Activated T-cell treated with anti-CD3 and anti-CD28 coated beads, Interleukin-2, amount 50 U/mL, for 72 hours (primary cell): ENCODE measurements at regions not wholly inside any gene's neighbourhood (a gene's known extent, or its start where the extent isn't known, plus 50 kb on each side); places are given as distances from the start of the nearest gene placed in this dataset.
"Not testable (repeated sequence)": the region's sequence is repeated elsewhere in the genome, so short reads cannot be mapped to it uniquely, and the experiment has no call there.

Experiments
- ATAC-seq, 2 donors: fragments of 150-1000 bp; cut with Tn5 transposase; replicated peaks in 1 of 2; 2 replicates each; pipeline ENCODE4 v1.10.0; 2021; ENCODE audit warnings: moderate library complexity in 2 of 2, mild to moderate bottlenecking in 1 of 2
- DNase-seq, 2 donors: peaks; one replicate each; pipeline ENCODE4 v3.0.0; 2021 to 2022; ENCODE audit warnings: mixed read lengths in 1 of 2
- H3K27ac Mint-ChIP-seq: one replicate; pipeline ENCODE4 v1.8.0; 2022; ENCODE audit warnings: mild to moderate bottlenecking, moderate library complexity, mixed read lengths
- H3K27me3 Mint-ChIP-seq: one replicate; pipeline ENCODE4 v1.8.0; 2022; ENCODE audit warnings: low read depth, mixed read lengths
- H3K36me3 Mint-ChIP-seq, 2 donors: one replicate each; pipeline ENCODE4 v1.8.0; 2022; ENCODE audit warnings: mixed read lengths in 2 of 2, mild to moderate bottlenecking in 1 of 2; ENCODE audit not compliant: insufficient read depth in 2 of 2
- H3K4me1 Mint-ChIP-seq: one replicate; pipeline ENCODE4 v1.8.0; 2022; ENCODE audit warnings: low read depth, mixed read lengths
- H3K4me3 Mint-ChIP-seq, 2 donors: one replicate each; pipeline ENCODE4 v1.8.0; 2022; ENCODE audit warnings: mild to moderate bottlenecking in 2 of 2, mixed read lengths in 2 of 2, moderate library complexity in 2 of 2
- H3K9me3 Mint-ChIP-seq, 2 donors: one replicate each; pipeline ENCODE4 v1.8.0; 2022; ENCODE audit warnings: mixed read lengths in 2 of 2

- no peak overlapping the region for H3K4me3 Mint-ChIP-seq
- H3K4me1 Mint-ChIP-seq = no peaks in the 10 kb centered on the region
- peaks cover 5% of the 10 kb centered on the region for H3K27me3 Mint-ChIP-seq
- no peak overlapping the region for H3K27ac Mint-ChIP-seq
- H3K9me3 Mint-ChIP-seq = no peaks in the 10 kb centered on the region
- no peak for ATAC-seq
- H3K36me3 Mint-ChIP-seq = no peaks in the 10 kb centered on the region
- no peak for DNase-seq
Observed at GRCh38 chr1:37353871-37354270, 120.5 kb upstream of the ZC3H12A start.

- Mint-ChIP-seq H3K9me3 (no peaks in the 10 kb centered on the region), H3K36me3 (no peaks in the 10 kb centered on the region), H3K27me3 (peaks cover 6% of the 10 kb centered on the region), H3K4me3 (no peak overlapping the region), H3K4me1 (no peaks in the 10 kb centered on the region), H3K27ac (no peak overlapping the region)
- no peak for ATAC-seq
- DNase-seq = no peak
Observed at GRCh38 chr1:37354876-37355650, 119.3 kb upstream of the ZC3H12A start.

GRCh38 chr1:37358992-37359391 lies 115.4 kb upstream of the ZC3H12A start:
- H3K4me3 Mint-ChIP-seq = no peak overlapping the region
- no peak for DNase-seq
- H3K27me3 Mint-ChIP-seq = peaks cover 43% of the 10 kb centered on the region
- ATAC-seq = no peak
- H3K4me1 Mint-ChIP-seq = no peaks in the 10 kb centered on the region
- no peak overlapping the region for H3K27ac Mint-ChIP-seq
- no peaks in the 10 kb centered on the region for H3K9me3 Mint-ChIP-seq
- H3K36me3 Mint-ChIP-seq = no peaks in the 10 kb centered on the region

GRCh38 chr1:37360011-37360410 lies 114.4 kb upstream of the ZC3H12A start:
- no peak overlapping the region for H3K4me3 Mint-ChIP-seq
- H3K36me3 Mint-ChIP-seq = no peaks in the 10 kb centered on the region
- DNase-seq (no peak), ATAC-seq (no peak)
- H3K9me3 Mint-ChIP-seq = no peaks in the 10 kb centered on the region
- H3K27ac Mint-ChIP-seq = no peak overlapping the region
- H3K27me3 Mint-ChIP-seq = peaks cover 50% of the 10 kb centered on the region
- H3K4me1 Mint-ChIP-seq = no peaks in the 10 kb centered on the region

GRCh38 chr1:37362594-37363385 lies 111.6 kb upstream of the ZC3H12A start:
- Mint-ChIP-seq H3K4me1 (no peaks in the 10 kb centered on the region), H3K4me3 (no peak overlapping the region), H3K27me3 (peaks cover 59% of the 10 kb centered on the region), H3K27ac (no peak overlapping the region), H3K9me3 (no peaks in the 10 kb centered on the region), H3K36me3 (peaks cover 0 to 2% of the 10 kb centered on the region in 2 donors)
- ATAC-seq = no peak
- DNase-seq = no peak

- Mint-ChIP-seq H3K27ac (no peak overlapping the region), H3K4me3 (no peak overlapping the region), H3K36me3 (peaks cover 0 to 2% of the 10 kb centered on the region in 2 donors), H3K9me3 (no peaks in the 10 kb centered on the region), H3K27me3 (peaks cover 59% of the 10 kb centered on the region), H3K4me1 (no peaks in the 10 kb centered on the region)
- ATAC-seq (no peak), DNase-seq (no peak)
Observed at GRCh38 chr1:37363535-37363934, 110.8 kb upstream of the ZC3H12A start.

GRCh38 chr1:37368665-37369315 lies 105.6 kb upstream of the ZC3H12A start:
- ATAC-seq, H3K36me3 Mint-ChIP-seq, H3K4me3 Mint-ChIP-seq, H3K4me1 Mint-ChIP-seq, H3K9me3 Mint-ChIP-seq, DNase-seq, H3K27ac Mint-ChIP-seq: not testable (repeated sequence)
- peaks cover 29% of the 10 kb centered on the region for H3K27me3 Mint-ChIP-seq

- H3K4me3 Mint-ChIP-seq = no peak overlapping the region
- peaks cover 0 to 4% of the 10 kb centered on the region in 2 donors for H3K9me3 Mint-ChIP-seq
- DNase-seq (no peak), ATAC-seq (no peak)
- no peak overlapping the region for H3K27ac Mint-ChIP-seq
- H3K4me1 Mint-ChIP-seq = no peaks in the 10 kb centered on the region
- H3K36me3 Mint-ChIP-seq = no peaks in the 10 kb centered on the region
- H3K27me3 Mint-ChIP-seq = peaks cover 12% of the 10 kb centered on the region
Observed at GRCh38 chr1:37372302-37372701, 102.1 kb upstream of the ZC3H12A start.

GRCh38 chr1:37372711-37373110 lies 101.7 kb upstream of the ZC3H12A start:
- H3K27ac Mint-ChIP-seq = no peak overlapping the region
- no peaks in the 10 kb centered on the region for H3K4me1 Mint-ChIP-seq
- H3K36me3 Mint-ChIP-seq = no peaks in the 10 kb centered on the region
- ATAC-seq = no peak
- H3K4me3 Mint-ChIP-seq = no peak overlapping the region
- H3K27me3 Mint-ChIP-seq = peaks cover 16% of the 10 kb centered on the region
- peaks cover 0 to 4% of the 10 kb centered on the region in 2 donors for H3K9me3 Mint-ChIP-seq
- DNase-seq = no peak

- ATAC-seq (no peak), DNase-seq (no peak)
- Mint-ChIP-seq H3K4me1 (no peaks in the 10 kb centered on the region), H3K27me3 (peaks cover 23% of the 10 kb centered on the region), H3K36me3 (peaks cover 0 to 2% of the 10 kb centered on the region in 2 donors), H3K4me3 (no peak overlapping the region), H3K27ac (no peak overlapping the region), H3K9me3 (peaks cover 2 to 4% of the 10 kb centered on the region in 2 donors)
Observed at GRCh38 chr1:37373413-37373812, 101.0 kb upstream of the ZC3H12A start.

- H3K4me3 Mint-ChIP-seq, DNase-seq, H3K9me3 Mint-ChIP-seq, ATAC-seq, H3K36me3 Mint-ChIP-seq, H3K27ac Mint-ChIP-seq, H3K4me1 Mint-ChIP-seq: not testable (repeated sequence)
- H3K27me3 Mint-ChIP-seq = peaks cover 39% of the 10 kb centered on the region
Observed at GRCh38 chr1:37380546-37380945, 93.8 kb upstream of the ZC3H12A start.

- H3K27ac Mint-ChIP-seq = no peak overlapping the region
- H3K36me3 Mint-ChIP-seq = no peaks in the 10 kb centered on the region
- no peak overlapping the region for H3K4me3 Mint-ChIP-seq
- DNase-seq (no peak), ATAC-seq (no peak)
- peaks cover 20% of the 10 kb centered on the region for H3K27me3 Mint-ChIP-seq
- no peaks in the 10 kb centered on the region for H3K9me3 Mint-ChIP-seq
- no peaks in the 10 kb centered on the region for H3K4me1 Mint-ChIP-seq
Observed at GRCh38 chr1:37387854-37388253, 86.5 kb upstream of the ZC3H12A start.

- H3K36me3 Mint-ChIP-seq = no peaks in the 10 kb centered on the region
- no peak overlapping the region for H3K4me3 Mint-ChIP-seq
- peaks cover 25% of the 10 kb centered on the region for H3K27me3 Mint-ChIP-seq
- no peak for DNase-seq
- no peak for ATAC-seq
- H3K9me3 Mint-ChIP-seq = no peaks in the 10 kb centered on the region
- no peak overlapping the region for H3K27ac Mint-ChIP-seq
- no peaks in the 10 kb centered on the region for H3K4me1 Mint-ChIP-seq
Observed at GRCh38 chr1:37389327-37389726, 85.1 kb upstream of the ZC3H12A start.
